Stimulated activated CD8-positive, alpha-beta memory T cell treated with anti-CD3 and anti-CD28 coated beads, Interleukin-7, amount 100 ng/mL, for 4 hours (primary cell): ENCODE measurements at regions not wholly inside any gene's neighbourhood (a gene's known extent, or its start where the extent isn't known, plus 50 kb on each side); places are given as distances from the start of the nearest gene placed in this dataset.

Experiments
- DNase-seq, 2 donors: peaks; one replicate each; pipeline ENCODE4 v3.0.0-alpha.2; 2020; ENCODE audit warnings: low read depth in 2 of 2

- no peak for DNase-seq
These were observed 242.9 kb downstream of the NSG2 start for GRCh38 chr5:174288439-174288838.

GRCh38 chr5:174291162-174291561 lies 245.7 kb downstream of the NSG2 start:
- DNase-seq: no peak

- no peak for DNase-seq
These were observed 246.8 kb downstream of the NSG2 start for GRCh38 chr5:174292348-174292747.

DNA sequence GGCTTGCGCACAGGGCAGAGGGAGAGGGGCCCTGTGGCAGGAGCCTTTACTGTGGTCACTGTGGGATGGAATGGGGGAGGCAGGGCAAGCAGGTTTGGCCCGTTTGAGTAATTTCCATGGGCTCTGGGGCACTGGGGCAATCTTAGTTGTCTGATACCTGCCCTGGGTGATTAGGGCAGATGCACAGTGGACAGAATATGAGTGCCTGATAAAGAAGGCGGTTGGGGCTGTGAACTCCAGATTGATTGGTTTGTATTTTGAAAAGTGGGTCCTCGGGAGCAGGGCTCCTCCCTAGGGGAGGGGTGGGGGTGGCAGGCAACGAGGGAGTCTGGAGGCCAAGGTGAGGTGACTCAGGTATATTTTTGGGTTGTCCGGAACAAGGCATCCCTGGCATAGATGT lies 247.5 kb downstream of the NSG2 start:
- DNase-seq: no peak

- DNase-seq: no peak
These were observed 248.0 kb downstream of the NSG2 start for GRCh38 chr5:174293481-174293880.

- no peak for DNase-seq
These were observed 249.6 kb downstream of the NSG2 start for GRCh38 chr5:174294891-174295620.

GRCh38 chr5:174295702-174296436 lies 250.4 kb downstream of the NSG2 start:
- DNase-seq: no peak

DNA sequence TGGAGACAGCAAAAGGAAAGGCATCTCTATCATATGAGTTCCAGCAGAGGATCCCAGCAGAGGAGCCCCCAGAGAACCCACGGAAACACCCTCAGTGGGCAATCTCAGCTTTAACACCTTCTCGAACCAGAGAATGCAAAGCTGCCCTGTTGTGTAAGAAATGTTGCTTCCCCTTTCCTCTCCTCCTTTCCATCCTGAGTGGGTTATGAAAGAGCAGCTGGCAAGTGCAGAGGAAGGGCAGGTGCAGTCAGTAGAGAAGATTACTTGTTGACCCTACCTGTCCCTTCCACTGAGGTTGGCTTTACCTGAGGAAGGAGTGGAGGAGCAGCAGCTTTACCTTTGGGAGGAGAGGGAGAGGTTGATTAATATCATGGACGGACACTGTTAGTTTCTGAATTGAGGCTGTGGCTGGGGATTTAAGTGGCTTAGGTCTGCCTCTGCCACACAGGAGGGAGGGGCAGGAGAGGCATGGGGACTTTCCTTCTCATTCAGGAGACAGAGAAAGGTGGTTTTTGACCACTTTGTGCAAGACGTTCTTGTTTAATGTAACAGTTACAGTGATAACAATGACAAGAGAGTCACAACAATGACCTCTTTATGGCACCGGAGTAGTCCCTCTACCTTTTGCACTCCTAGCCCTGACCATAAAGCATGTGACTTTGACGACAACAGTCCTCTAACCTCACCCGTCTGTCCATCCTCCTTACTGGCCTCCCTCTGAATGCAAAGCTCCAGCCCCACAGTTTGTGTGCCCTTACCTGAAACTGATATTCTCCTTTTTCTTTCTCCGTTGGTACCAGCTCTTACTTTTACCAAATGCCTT lies 254.8 kb downstream of the NSG2 start:
- DNase-seq: no peak

DNA sequence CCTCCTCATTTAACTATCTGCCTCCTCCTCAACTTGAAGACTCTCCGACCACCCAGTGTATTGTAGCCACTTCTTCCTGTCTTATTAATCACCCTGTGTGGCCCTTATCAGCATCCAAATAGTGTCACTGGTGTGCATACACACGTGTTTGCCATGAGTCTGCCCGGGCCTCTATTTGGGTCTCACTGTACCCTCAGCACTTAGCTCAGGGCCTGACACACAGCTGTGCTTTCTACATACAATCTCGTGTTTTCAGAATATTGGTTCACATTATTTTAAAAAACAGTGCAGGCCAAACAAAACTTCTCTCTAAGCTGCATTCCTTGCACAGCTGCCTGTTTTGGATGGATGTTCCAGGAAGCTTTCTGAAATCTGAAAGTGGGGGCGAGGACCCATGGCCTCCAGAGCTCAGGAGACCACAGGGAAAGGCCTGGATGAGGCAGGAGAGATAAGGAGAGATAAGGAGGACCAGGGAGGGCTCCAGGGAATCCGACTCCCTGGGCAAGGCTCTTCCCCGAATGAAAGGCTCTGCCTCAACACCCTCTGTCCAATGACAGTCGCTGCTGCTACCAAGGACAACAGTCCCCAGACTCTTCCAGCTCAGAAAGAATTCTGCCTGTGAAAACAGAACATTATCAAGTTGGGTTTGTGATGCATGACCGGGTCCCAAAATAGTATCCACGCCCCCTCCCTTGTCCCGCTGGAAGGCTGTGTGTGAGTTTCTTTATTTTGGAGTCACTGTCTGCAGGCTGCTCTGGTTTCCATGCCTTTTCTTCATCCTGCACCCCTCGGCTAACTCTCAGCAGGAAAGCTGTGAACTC lies 255.6 kb downstream of the NSG2 start:
- no peak for DNase-seq

- no peak for DNase-seq
These were observed 256.5 kb downstream of the NSG2 start for GRCh38 chr5:174301848-174302625.

GRCh38 chr5:174303035-174303434 lies 257.5 kb downstream of the NSG2 start:
- no peak for DNase-seq

- DNase-seq: no peak
These were observed 258.0 kb downstream of the NSG2 start for GRCh38 chr5:174303437-174304045.

GRCh38 chr5:174305241-174305681 lies 259.8 kb downstream of the NSG2 start:
- no peak for DNase-seq

- no peak for DNase-seq
These were observed 261.0 kb downstream of the NSG2 start for GRCh38 chr5:174306345-174307030.

DNA sequence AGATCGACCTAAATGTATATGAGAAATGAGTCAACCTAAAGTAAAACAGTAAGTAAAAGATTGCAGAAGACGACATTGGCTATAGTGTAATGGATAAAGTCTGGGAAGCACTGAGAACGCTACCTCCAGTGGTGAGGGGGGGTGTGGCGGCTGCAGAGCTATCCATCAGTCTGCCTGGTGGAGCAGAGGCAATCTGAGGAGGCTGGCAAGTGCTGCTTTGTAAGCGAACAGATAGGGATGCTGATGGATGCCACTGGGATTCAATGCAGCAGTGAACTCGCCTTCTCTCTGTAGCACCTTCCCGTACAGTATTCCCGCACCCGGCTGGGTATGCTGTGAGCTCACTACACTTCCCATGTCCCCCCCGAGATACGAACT lies 261.5 kb downstream of the NSG2 start:
- DNase-seq: no peak

- no peak for DNase-seq
These were observed 262.3 kb downstream of the NSG2 start for GRCh38 chr5:174307656-174308271.

GRCh38 chr5:174309131-174309795 lies 263.8 kb downstream of the NSG2 start:
- DNase-seq: no peak

DNA sequence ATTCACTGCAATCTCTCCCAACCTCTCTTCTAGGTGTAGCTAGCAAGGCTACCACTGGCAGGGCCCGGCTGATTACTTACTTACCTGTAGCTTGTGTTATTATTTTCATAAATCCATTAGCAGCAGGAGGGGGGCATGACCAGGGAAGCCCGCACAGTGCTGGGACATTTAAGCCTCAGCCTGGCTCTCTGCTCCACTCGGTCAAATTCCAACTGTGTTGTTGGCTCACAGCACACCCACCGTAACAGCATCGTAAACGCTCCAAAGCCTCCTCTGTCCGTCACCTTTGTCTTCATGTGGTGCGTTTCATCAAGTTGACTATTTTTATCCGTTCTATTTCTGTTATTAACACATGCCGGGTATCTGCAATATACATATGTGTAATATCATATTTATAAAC lies 264.7 kb downstream of the NSG2 start:
- no peak for DNase-seq

- DNase-seq: no peak
These were observed 265.2 kb downstream of the NSG2 start for GRCh38 chr5:174310706-174311105.
